Upper lobe of left lung (tissue), 6 donors: ENCODE measurements at regions not wholly inside any gene's neighbourhood (a gene's known extent, or its start where the extent isn't known, plus 50 kb on each side); places are given as distances from the start of the nearest gene placed in this dataset.
A peak's percentile ranks its signal among the peaks of the same experiment; 100 is the strongest.

Experiments used
- ATAC-seq, 2 donors: fragments of 200-7000 bp; cut with Tn5 transposase; one replicate each; pipeline ENCODE4 v1.9.1; 2022; ENCODE audit warnings: mild to moderate bottlenecking in 2 of 2, moderate library complexity in 2 of 2; ENCODE audit not compliant: low FRiP score in 2 of 2
- DNase-seq, 2 donors: peaks; one replicate each; pipeline ENCODE4 v3.0.0-alpha.2; 2019 to 2020
- H3K27ac ChIP-seq, 4 donors: fragments of 200-600 bp; sonication (generic); one replicate each; pipeline ENCODE4 v1.5.1; 2016 to 2019
- H3K27me3 ChIP-seq, 4 donors: fragments of 200-600 bp; sonication (generic); one replicate each; pipeline ENCODE4 v1.5.1; 2017 to 2019
- H3K36me3 ChIP-seq, 4 donors: fragments of 200-600 bp; sonication (generic); one replicate each; pipeline ENCODE4 v1.5.1; 2016 to 2019
- H3K4me1 ChIP-seq, 4 donors: fragments of 200-600 bp; sonication (generic); one replicate each; pipeline ENCODE4 v1.5.1; 2018 to 2019
- H3K4me3 ChIP-seq, 4 donors: fragments of 200-600 bp; sonication (generic); one replicate each; pipeline ENCODE4 v1.5.1; 2017 to 2019; ENCODE audit warnings: mild to moderate bottlenecking in 2 of 4, moderate library complexity in 1 of 4
- H3K9me3 ChIP-seq, 4 donors: fragments of 200-600 bp; sonication (generic); one replicate each; pipeline ENCODE4 v1.5.1; 2018 to 2019
- CTCF ChIP-seq, 6 experiments: fragments of 450-650 bp in 4 of 6; fragments of 200-600 bp in 2 of 6; sonication (generic) in 2 of 6; IDR thresholded peaks; one replicate each; pipeline ENCODE4 v1.5.1; 2016 to 2019; ENCODE audit warnings: antibody characterized with exemption in 6 of 6
- EP300 ChIP-seq, 4 donors: sonication (generic); formaldehyde crosslinking; IDR thresholded peaks; one replicate each; pipeline ENCODE4 v1.5.1; 2017; ENCODE audit warnings: antibody characterized with exemption in 4 of 4, control low read depth in 2 of 4
- POLR2A ChIP-seq, 4 donors: fragments of 450-650 bp; IDR thresholded peaks; one replicate each; pipeline ENCODE4 v1.5.1; 2016 to 2017; ENCODE audit warnings: antibody characterized with exemption in 4 of 4, mild to moderate bottlenecking in 2 of 4
- POLR2AphosphoS5 ChIP-seq, 2 donors: sonication (generic); formaldehyde crosslinking; IDR thresholded peaks; one replicate each; pipeline ENCODE4 v1.5.1; 2017; ENCODE audit warnings: antibody characterized with exemption in 2 of 2
- WGBS, 2 donors: methylation state at CpG; one replicate each; pipeline ENCODE4 v1.1.5; 2017 to 2018; 5-methylcytosine and 5-hydroxymethylcytosine counted together
- donor health status: DM: no; HTN: no; CAD: no; lungs with moderate emphysema.
- donor health status: DM: no; HTN: yes; CAD: no; lungs with severe emphysema.

GRCh38 chr11:15451713-15452112, 337.0 kb downstream of the INSC start:
- 84 to 86% methylated on average over 2 of the region's 2 CpGs for WGBS, 2 donors
- Histone ChIP-seq H3K4me3 (no peak overlapping the region), H3K27me3 (no peaks in the 10 kb centered on the region), H3K27ac (no peak overlapping the region), H3K9me3 (peaks cover 0 to 3% (median 0%) of the 10 kb centered on the region in 4 donors), H3K4me1 (no peaks in the 10 kb centered on the region), H3K36me3 (no peaks in the 10 kb centered on the region)
- ATAC-seq: no peak
- TF ChIP-seq POLR2A (IDR thresholded peaks at IDR 0.05): no peak
- TF ChIP-seq EP300 (IDR thresholded peaks at IDR 0.05): no peak
- TF ChIP-seq CTCF (IDR thresholded peaks at IDR 0.05): no peak
- no peak for TF ChIP-seq POLR2AphosphoS5 (IDR thresholded peaks at IDR 0.05)
- DNase-seq: no peak

- Histone ChIP-seq H3K4me3 (no peak overlapping the region), H3K27me3 (no peaks in the 10 kb centered on the region), H3K36me3 (no peaks in the 10 kb centered on the region), H3K4me1 (no peaks in the 10 kb centered on the region), H3K9me3 (peaks cover 0 to 3% (median 0%) of the 10 kb centered on the region in 4 donors), H3K27ac (no peak overlapping the region)
- DNase-seq (no peak), ATAC-seq (no peak)
- 76 to 83% methylated on average over 2 of the region's 2 CpGs for WGBS, 2 donors
- TF ChIP-seq CTCF (IDR thresholded peaks at IDR 0.05) (no peak), POLR2A (IDR thresholded peaks at IDR 0.05) (no peak)
Measured at GRCh38 chr11:15453211-15453765, 338.6 kb downstream of the INSC start.

GRCh38 chr11:15468466-15468865, 353.7 kb downstream of the INSC start:
- H3K4me3 ChIP-seq: no peak overlapping the region
- H3K36me3 ChIP-seq: no peaks in the 10 kb centered on the region
- DNase-seq (no peak), ATAC-seq (no peak)
- H3K9me3 ChIP-seq: no peaks in the 10 kb centered on the region
- no peaks in the 10 kb centered on the region for H3K4me1 ChIP-seq
- WGBS, 2 donors: 76 to 78% methylated on average over 4 of the region's 4 CpGs
- TF ChIP-seq POLR2A (IDR thresholded peaks at IDR 0.05) (no peak), EP300 (IDR thresholded peaks at IDR 0.05) (no peak), POLR2AphosphoS5 (IDR thresholded peaks at IDR 0.05) (no peak), CTCF (IDR thresholded peaks at IDR 0.05) (no peak)
- no peaks in the 10 kb centered on the region for H3K27me3 ChIP-seq
- no peak overlapping the region for H3K27ac ChIP-seq

GRCh38 chr11:15471048-15471894, 356.5 kb downstream of the INSC start:
- Histone ChIP-seq H3K27ac (no peak overlapping the region), H3K4me1 (no peaks in the 10 kb centered on the region), H3K36me3 (no peaks in the 10 kb centered on the region), H3K27me3 (no peaks in the 10 kb centered on the region), H3K9me3 (no peaks in the 10 kb centered on the region), H3K4me3 (no peak overlapping the region)
- ATAC-seq (peak in 1 of 2 donors; percentile 40), DNase-seq (no peak)
- TF ChIP-seq EP300 (IDR thresholded peaks at IDR 0.05): no peak
- TF ChIP-seq POLR2A (IDR thresholded peaks at IDR 0.05): no peak
- no peak for TF ChIP-seq POLR2AphosphoS5 (IDR thresholded peaks at IDR 0.05)
- TF ChIP-seq CTCF (IDR thresholded peaks at IDR 0.05): no peak
- WGBS, 2 donors: 79% methylated on average over 7 of the region's 7 CpGs
